Uterus (tissue), 2 donors: ENCODE measurements at regions not wholly inside any gene's neighbourhood (a gene's known extent, or its start where the extent isn't known, plus 50 kb on each side); places are given as distances from the start of the nearest gene placed in this dataset.

ENCODE experiments used
- CTCF ChIP-seq, 4 experiments: fragments of 200-600 bp in 2 of 4; fragments of 450-650 bp in 2 of 4; sonication (generic) in 2 of 4; IDR thresholded peaks; one replicate each; pipeline ENCODE4 v1.5.1; 2016 to 2019; ENCODE audit warnings: antibody characterized with exemption in 4 of 4, mild to moderate bottlenecking in 2 of 4, moderate library complexity in 1 of 4
- POLR2A ChIP-seq, 2 donors: fragments of 450-650 bp; IDR thresholded peaks; one replicate each; pipeline ENCODE4 v1.6.1; 2016; ENCODE audit warnings: antibody characterized with exemption in 2 of 2, mild to moderate bottlenecking in 1 of 2, moderate library complexity in 1 of 2

GRCh38 chr14:58987591-58987990, 200.9 kb upstream of the DAAM1 start:
- TF ChIP-seq POLR2A (IDR thresholded peaks at IDR 0.05) (no peak), CTCF (IDR thresholded peaks at IDR 0.05) (no peak)
